Transverse colon (tissue), 4 donors: ENCODE measurements at regions not wholly inside any gene's neighbourhood (a gene's known extent, or its start where the extent isn't known, plus 50 kb on each side); places are given as distances from the start of the nearest gene placed in this dataset.

Experiments used
- CTCF ChIP-seq, 5 experiments: fragments of 200-600 bp in 3 of 5; fragments of 450-650 bp in 2 of 5; sonication (generic) in 3 of 5; IDR thresholded peaks; 1 replicate in 2 of 5; 2 replicates in 3 of 5; pipeline ENCODE4 v1.5.1; 2016 to 2017; ENCODE audit warnings: antibody characterized with exemption in 5 of 5, inconsistent platforms in 3 of 5, mild to moderate bottlenecking in 2 of 5, moderate library complexity in 1 of 5
- POLR2A ChIP-seq: fragments of 450-650 bp; IDR thresholded peaks from one replicate; pipeline ENCODE4 v1.6.1; 2016; ENCODE audit warnings: antibody characterized with exemption, mild to moderate bottlenecking, moderate library complexity
- POLR2AphosphoS5 ChIP-seq, 3 donors: sonication (generic); formaldehyde crosslinking; IDR thresholded peaks; one replicate each; pipeline ENCODE4 v1.6.1; 2016; ENCODE audit warnings: antibody characterized with exemption in 3 of 3

- no peak for TF ChIP-seq CTCF (IDR thresholded peaks at IDR 0.05)
- no peak for TF ChIP-seq POLR2AphosphoS5 (IDR thresholded peaks at IDR 0.05)
- TF ChIP-seq POLR2A = no peak
Measured at GRCh38 chr3:59273976-59274375, 224.2 kb upstream of the CFAP20DC start.
